NT2/D1 (cell line): ENCODE measurements at regions not wholly inside any gene's neighbourhood (a gene's known extent, or its start where the extent isn't known, plus 50 kb on each side); places are given as distances from the start of the nearest gene placed in this dataset.

Experiments
- SUZ12 ChIP-seq: IDR thresholded peaks from 2 replicates; pipeline ENCODE4 v1.6.1; 2011; ENCODE audit not compliant: insufficient read length, insufficient read depth; ENCODE audit errors: extremely low read depth
- YY1 ChIP-seq: IDR thresholded peaks from 2 replicates; pipeline ENCODE4 v1.6.1; 2011; ENCODE audit not compliant: insufficient read length, insufficient read depth
- ZNF274 ChIP-seq: IDR thresholded peaks from 2 replicates; pipeline ENCODE4 v1.6.1; 2011; ENCODE audit warnings: mild to moderate bottlenecking, low read depth, low read length

GRCh38 chr3:24591661-24592555 is 97.3 kb upstream of the THRB start:
- TF ChIP-seq YY1: no peak
- no peak for TF ChIP-seq SUZ12
- no peak for TF ChIP-seq ZNF274
